OCI-LY3 (cell line): ENCODE measurements at regions not wholly inside any gene's neighbourhood (a gene's known extent, or its start where the extent isn't known, plus 50 kb on each side); places are given as distances from the start of the nearest gene placed in this dataset.

ENCODE experiments used
- H2AFZ ChIP-seq: fragments of 200-600, 300-600 bp; shearing (Covaris generic); 2 replicates; pipeline ENCODE4 v1.6.0; 2014; ENCODE audit warnings: antibody characterized with exemption, low read depth, low read length
- H3K27ac ChIP-seq: fragments of 200-600, 300-600 bp; sonication (generic); 2 replicates; pipeline ENCODE4 v1.5.1; 2014; ENCODE audit warnings: mild to moderate bottlenecking, low read length, moderate library complexity, mixed read lengths
- H3K27me3 ChIP-seq: fragments of 200-600, 300-600 bp; sonication (generic); 2 replicates; pipeline ENCODE4 v1.6.1; 2014; ENCODE audit warnings: low read depth, low read length, mixed read lengths
- H3K36me3 ChIP-seq: fragments of 200-600, 300-600 bp; sonication (generic); replicated peaks from 2 replicates; pipeline ENCODE3; 2014; ENCODE audit warnings: low read depth, low read length, mixed read lengths
- H3K4me1 ChIP-seq: fragments of 300-600, 200-600 bp; sonication (generic); 2 replicates; pipeline ENCODE4 v1.6.1; 2014; ENCODE audit warnings: low read length, mixed read lengths
- H3K4me2 ChIP-seq: fragments of 200-600, 300-600 bp; sonication (generic); 2 replicates; pipeline ENCODE4 v1.6.1; 2014; ENCODE audit warnings: low read length, mixed read lengths
- H3K4me3 ChIP-seq: fragments of 300-600, 200-600 bp; sonication (generic); 2 replicates; pipeline ENCODE4 v1.5.1; 2014; ENCODE audit warnings: antibody characterized with exemption, mild to moderate bottlenecking, low read length, moderate library complexity
- H3K79me2 ChIP-seq: fragments of 300-600, 200-600 bp; shearing (Covaris generic); 2 replicates; pipeline ENCODE4 v1.6.1; 2014; ENCODE audit warnings: mild to moderate bottlenecking, low read length, mixed read lengths
- H3K9ac ChIP-seq: fragments of 300-600, 200-600 bp; shearing (Covaris generic); 2 replicates; pipeline ENCODE4 v1.6.0; 2014; ENCODE audit warnings: mild to moderate bottlenecking, low read length, moderate library complexity
- H3K9me3 ChIP-seq: fragments of 200-600, 300-600 bp; shearing (Covaris generic); 2 replicates; pipeline ENCODE4 v1.6.1; 2014; ENCODE audit warnings: low read length, mixed read lengths; ENCODE audit not compliant: insufficient read depth
- H4K20me1 ChIP-seq: fragments of 200-600, 300-600 bp; sonication (generic); 2 replicates; pipeline ENCODE4 v1.6.1; 2016; ENCODE audit warnings: low read length, mixed read lengths; ENCODE audit not compliant: insufficient read depth
- CTCF ChIP-seq: fragments of 200-600, 300-600 bp; sonication (generic); IDR thresholded peaks from 2 replicates; pipeline ENCODE4 v1.5.1; 2014; ENCODE audit warnings: antibody characterized with exemption, low read length, low read depth
- EZH2phosphoT487 ChIP-seq: fragments of 200-600 bp; shearing (Covaris generic); IDR thresholded peaks from 2 replicates; pipeline ENCODE4 v1.6.1; 2018; ENCODE audit warnings: antibody characterized with exemption, mixed run types, low read depth

- Histone ChIP-seq H3K36me3 (no peaks in the 10 kb centered on the region), H3K9me3 (no peaks in the 10 kb centered on the region), H3K9ac (no peak overlapping the region), H3K4me2 (no peak overlapping the region), H3K79me2 (no peaks in the 10 kb centered on the region), H2AFZ (no peak overlapping the region), H3K27me3 (no peaks in the 10 kb centered on the region), H3K4me1 (no peaks in the 10 kb centered on the region), H3K27ac (no peak overlapping the region), H4K20me1 (no peaks in the 10 kb centered on the region), H3K4me3 (no peak overlapping the region)
- TF ChIP-seq CTCF = no peak
- no peak for TF ChIP-seq EZH2phosphoT487
These were observed 212.0 kb downstream of the DHX15 start for GRCh38 chr4:24372341-24372740.

- Histone ChIP-seq H4K20me1 (no peaks in the 10 kb centered on the region), H3K79me2 (no peaks in the 10 kb centered on the region), H3K4me2 (no peak overlapping the region), H3K9me3 (no peaks in the 10 kb centered on the region), H3K27ac (no peak overlapping the region), H3K27me3 (no peaks in the 10 kb centered on the region), H2AFZ (no peak overlapping the region), H3K36me3 (no peaks in the 10 kb centered on the region), H3K4me1 (no peaks in the 10 kb centered on the region), H3K9ac (no peak overlapping the region), H3K4me3 (no peak overlapping the region)
- TF ChIP-seq EZH2phosphoT487 = no peak
These were observed 213.9 kb downstream of the DHX15 start for GRCh38 chr4:24370421-24370820.

- Histone ChIP-seq H3K79me2 (no peaks in the 10 kb centered on the region), H2AFZ (no peak overlapping the region), H3K9ac (no peak overlapping the region), H4K20me1 (no peaks in the 10 kb centered on the region), H3K27ac (no peak overlapping the region), H3K4me3 (no peak overlapping the region), H3K27me3 (no peaks in the 10 kb centered on the region), H3K9me3 (no peaks in the 10 kb centered on the region), H3K4me1 (no peaks in the 10 kb centered on the region), H3K4me2 (no peak overlapping the region), H3K36me3 (no peaks in the 10 kb centered on the region)
- TF ChIP-seq CTCF (no peak), EZH2phosphoT487 (no peak)
These were observed 214.8 kb downstream of the DHX15 start for GRCh38 chr4:24369507-24370029.

- TF ChIP-seq CTCF = no peak
- no peak for TF ChIP-seq EZH2phosphoT487
- H3K9ac ChIP-seq = no peak overlapping the region
- no peaks in the 10 kb centered on the region for H3K9me3 ChIP-seq
- H4K20me1 ChIP-seq = no peaks in the 10 kb centered on the region
- H3K4me2 ChIP-seq = no peak overlapping the region
- no peaks in the 10 kb centered on the region for H3K27me3 ChIP-seq
- H3K79me2 ChIP-seq = no peaks in the 10 kb centered on the region
- H3K4me3 ChIP-seq = no peak overlapping the region
- no peaks in the 10 kb centered on the region for H3K4me1 ChIP-seq
- H2AFZ ChIP-seq = no peak overlapping the region
- H3K27ac ChIP-seq = no peak overlapping the region
- H3K36me3 ChIP-seq = no peaks in the 10 kb centered on the region
These were observed 215.6 kb downstream of the DHX15 start for GRCh38 chr4:24368801-24369200.
